22Rv1 (cell line): ENCODE measurements at regions not wholly inside any gene's neighbourhood (a gene's known extent, or its start where the extent isn't known, plus 50 kb on each side); places are given as distances from the start of the nearest gene placed in this dataset.

Source experiments
- CTCF ChIP-seq: fragments of 450-650 bp; IDR thresholded peaks from 2 replicates; pipeline ENCODE4 v1.5.1; 2017; ENCODE audit warnings: mild to moderate bottlenecking
- ZFX ChIP-seq: fragments of 450-650 bp; IDR thresholded peaks from 2 replicates; pipeline ENCODE4 v1.6.1; 2017; ENCODE audit warnings: antibody characterized with exemption, borderline replicate concordance

- no peak for TF ChIP-seq CTCF
- TF ChIP-seq ZFX, result no peak
These were observed 176.3 kb downstream of the C9orf152 start for GRCh38 chr9:110031511-110032173.
